ENCODE measurements at regions not wholly inside any gene's neighbourhood (a gene's known extent, or its start where the extent isn't known, plus 50 kb on each side); places are given as distances from the start of the nearest gene placed in this dataset.
"Not testable (repeated sequence)": the region's sequence is repeated elsewhere in the genome, so short reads cannot be mapped to it uniquely, and the experiment has no call there.

DNA sequence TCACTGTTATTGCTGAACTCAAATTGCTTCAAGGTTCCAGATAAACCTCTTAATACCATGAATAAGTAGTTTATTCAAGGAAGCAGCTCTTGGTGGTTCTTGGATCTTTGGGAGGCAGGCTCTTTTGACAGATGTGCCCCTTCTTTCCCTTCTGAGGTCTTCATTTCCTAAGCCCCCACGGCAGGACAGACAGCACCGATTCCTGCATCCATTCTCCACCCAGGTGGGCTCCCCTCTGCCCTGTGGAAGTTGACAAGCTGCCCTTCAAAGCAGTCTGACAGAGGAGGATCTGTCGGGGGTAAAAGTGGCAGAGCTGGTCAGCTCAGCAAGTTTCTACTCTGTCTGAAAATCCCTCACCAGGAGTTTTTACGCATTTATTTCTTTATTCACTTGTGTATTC is 605.3 kb upstream of the B3GAT1 start:
- DNase-seq, result no peak
- intact Hi-C loops (cut with DNase I), result no loop called here

DNA sequence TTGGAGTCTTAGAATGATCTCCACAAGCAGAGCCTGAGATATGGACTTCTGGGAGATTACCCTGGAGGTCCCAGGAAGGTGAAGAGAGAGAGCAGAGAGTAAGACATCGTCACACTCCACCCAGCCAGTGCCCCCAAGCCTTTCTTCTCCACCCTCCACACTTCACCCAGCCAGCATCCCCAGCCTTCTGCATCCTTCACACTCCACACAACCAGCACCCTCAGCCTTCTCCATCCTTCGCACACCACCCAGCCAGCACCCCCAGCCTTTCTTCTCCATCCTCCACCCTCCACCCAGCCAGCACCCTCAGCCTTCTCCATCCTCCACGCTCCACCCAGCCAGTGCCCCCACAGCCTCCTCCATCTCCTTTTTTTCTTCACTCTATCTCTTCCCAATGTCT is 603.9 kb upstream of the B3GAT1 start:
- intact Hi-C loops (cut with DNase I), result no loop called here
- no peak for DNase-seq

GRCh38 chr11:135011313-135011712 is 599.3 kb upstream of the B3GAT1 start:
- intact Hi-C loops (cut with DNase I), result not testable (repeated sequence)

GRCh38 chr11:135009125-135009524 is 597.1 kb upstream of the B3GAT1 start:
- no peak for DNase-seq
- intact Hi-C loops (cut with DNase I), result no loop called here

More at GRCh38 chr11:135011313-135011712, 599.3 kb upstream of the B3GAT1 start:
- DNase-seq, result not testable (repeated sequence)

DNA sequence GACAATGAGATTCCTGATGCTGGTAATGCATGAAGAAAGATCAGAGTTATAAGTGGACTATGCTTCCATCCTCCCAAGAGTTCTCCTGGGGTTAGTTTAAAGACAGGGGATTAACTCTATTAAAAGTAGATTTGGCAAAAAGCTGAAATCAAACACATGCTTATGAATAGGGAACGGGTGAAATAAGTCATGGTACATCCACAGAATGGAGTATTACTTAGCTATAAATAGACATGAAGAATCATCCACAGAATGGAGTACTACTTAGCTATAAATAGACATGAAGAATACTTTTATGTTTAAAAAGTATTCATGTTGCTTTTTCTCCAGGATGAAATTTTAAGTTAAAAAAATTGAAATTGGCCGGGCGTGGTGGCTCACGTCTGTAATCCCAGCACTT is 596.4 kb upstream of the B3GAT1 start:
- no peak for DNase-seq
- intact Hi-C loops (cut with DNase I), result no loop called here

GRCh38 chr11:135008001-135008405 is 596.0 kb upstream of the B3GAT1 start:
- intact Hi-C loops (cut with DNase I), result no loop called here
- no peak for DNase-seq

GRCh38 chr11:135006800-135007199 is 594.8 kb upstream of the B3GAT1 start:
- intact Hi-C loops (cut with DNase I), result no loop called here
- peak in 6 of 10 donors; percentile 35 to 89 (median 44) for DNase-seq

- intact Hi-C loops (cut with DNase I), result no loop called here
- DNase-seq, result peak in 1 of 10 donors; percentile 63
Observed at GRCh38 chr11:135004495-135004894, 592.5 kb upstream of the B3GAT1 start.

GRCh38 chr11:135002236-135002635 is 590.2 kb upstream of the B3GAT1 start:
- no peak for DNase-seq
- intact Hi-C loops (cut with DNase I), result no loop called here

DNA sequence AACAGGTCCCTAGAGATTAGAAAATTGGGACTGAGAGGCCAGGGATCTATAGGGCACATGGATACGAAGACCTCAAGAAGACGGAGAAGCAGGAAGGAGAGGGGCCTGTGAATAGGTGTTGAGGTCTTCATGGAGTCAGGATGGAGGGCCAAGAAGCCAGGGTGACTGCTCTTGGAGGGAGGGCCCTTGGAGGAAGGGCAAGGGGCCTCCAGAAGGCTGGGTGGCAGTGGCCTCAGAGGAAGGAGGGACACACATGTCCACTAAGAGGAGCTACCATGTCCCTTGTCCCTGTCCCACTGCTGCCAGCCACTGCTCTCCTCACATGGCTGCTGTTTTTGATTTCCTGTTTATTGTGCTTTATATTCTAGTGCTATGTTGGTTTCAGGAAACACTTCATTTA is 589.5 kb upstream of the B3GAT1 start:
- intact Hi-C loops (cut with DNase I), result no loop called here
- no peak for DNase-seq

DNA sequence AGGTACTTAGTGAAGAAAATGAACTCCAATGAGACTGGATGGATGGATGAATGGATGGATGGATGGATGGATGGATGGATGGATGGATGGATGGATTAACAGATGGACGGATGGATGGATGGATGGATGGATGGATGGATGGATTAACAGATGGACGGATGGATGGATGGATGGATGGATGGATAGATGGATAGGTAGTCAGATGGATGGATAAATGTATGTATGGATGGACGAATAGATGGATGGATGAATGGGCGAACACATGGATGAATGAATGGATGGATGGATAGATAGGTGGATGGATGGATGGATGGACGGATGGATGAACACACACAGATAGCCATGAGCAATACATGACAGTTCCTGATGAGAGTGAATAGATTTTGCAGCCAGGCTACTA is 589.0 kb upstream of the B3GAT1 start:
- DNase-seq; intact Hi-C loops (cut with DNase I): not testable (repeated sequence)

- intact Hi-C loops (cut with DNase I), result no loop called here
- no peak for DNase-seq
Observed at GRCh38 chr11:134999590-134999989, 587.5 kb upstream of the B3GAT1 start.

DNA sequence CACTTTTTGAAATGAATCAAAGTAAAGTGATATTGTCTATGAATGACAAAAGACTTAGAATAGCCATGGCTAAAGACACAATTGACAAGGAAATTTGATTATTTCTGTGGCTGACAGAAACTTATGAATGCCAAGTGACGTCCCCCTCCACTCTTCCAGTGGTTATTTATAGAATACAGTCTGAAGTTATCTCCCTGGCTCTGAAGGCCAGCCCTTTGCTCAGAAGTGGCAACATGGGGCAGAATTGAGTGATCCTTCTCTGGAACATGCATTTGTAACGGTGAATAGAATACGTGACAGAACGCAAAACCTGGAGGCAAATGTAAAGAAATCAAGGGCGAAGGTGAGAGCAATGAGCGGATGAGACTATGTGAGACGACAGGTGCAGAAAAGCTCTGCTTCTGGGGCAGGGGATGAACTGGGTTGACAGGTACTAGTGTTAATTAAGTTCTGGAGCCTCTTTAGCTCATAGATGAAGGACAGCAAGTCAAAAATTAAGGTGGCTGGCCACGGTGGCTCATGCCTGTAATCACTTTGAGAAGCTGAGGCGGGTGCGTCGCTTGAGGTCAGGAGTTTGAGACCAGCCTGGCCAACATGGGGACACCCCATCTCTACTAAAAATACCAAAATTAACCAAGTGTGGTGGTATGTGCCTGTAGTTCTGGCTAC is 585.7 kb upstream of the B3GAT1 start:
- no peak for DNase-seq
- intact Hi-C loops (cut with DNase I), result no loop called here

DNA sequence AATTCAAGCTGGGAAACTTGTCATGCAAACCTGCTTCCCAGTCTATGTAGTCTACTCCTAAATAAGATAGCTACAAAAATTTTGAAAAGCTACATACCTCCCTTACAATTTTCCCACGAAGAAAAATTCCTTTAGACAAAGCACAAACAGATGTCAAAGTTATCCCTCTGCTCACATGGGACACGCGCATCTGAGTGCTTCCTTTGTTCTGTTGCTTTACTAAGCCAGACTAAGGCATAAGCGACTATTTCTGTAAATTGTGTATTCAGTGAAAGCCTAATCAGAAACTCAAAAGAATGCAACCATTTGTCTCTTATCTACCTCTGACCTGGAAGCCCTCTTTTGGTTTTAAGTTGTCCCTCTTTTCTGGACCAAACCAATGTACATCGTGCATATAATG is 583.7 kb upstream of the B3GAT1 start:
- no peak for DNase-seq
- intact Hi-C loops (cut with DNase I), result no loop called here

DNA sequence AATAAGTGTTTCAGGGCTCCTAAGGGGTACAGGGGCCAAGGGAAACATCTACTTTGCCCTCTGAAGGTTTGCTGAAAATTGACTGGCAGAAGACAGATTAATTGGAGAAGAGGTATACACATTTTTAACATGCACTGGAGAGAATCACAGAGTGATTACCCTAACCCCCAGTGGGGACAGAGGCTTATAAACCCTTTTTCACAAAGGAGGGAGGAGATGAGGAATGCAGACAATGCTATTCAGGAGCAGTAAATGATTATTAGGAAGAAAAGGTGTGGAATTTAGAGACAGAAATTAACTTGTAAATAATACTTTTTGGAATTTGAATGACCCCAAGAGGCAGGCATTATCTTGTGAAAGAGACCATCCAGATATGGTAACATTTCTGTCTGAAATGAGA is 582.4 kb upstream of the B3GAT1 start:
- no peak for DNase-seq
- intact Hi-C loops (cut with DNase I), result no loop called here

DNA sequence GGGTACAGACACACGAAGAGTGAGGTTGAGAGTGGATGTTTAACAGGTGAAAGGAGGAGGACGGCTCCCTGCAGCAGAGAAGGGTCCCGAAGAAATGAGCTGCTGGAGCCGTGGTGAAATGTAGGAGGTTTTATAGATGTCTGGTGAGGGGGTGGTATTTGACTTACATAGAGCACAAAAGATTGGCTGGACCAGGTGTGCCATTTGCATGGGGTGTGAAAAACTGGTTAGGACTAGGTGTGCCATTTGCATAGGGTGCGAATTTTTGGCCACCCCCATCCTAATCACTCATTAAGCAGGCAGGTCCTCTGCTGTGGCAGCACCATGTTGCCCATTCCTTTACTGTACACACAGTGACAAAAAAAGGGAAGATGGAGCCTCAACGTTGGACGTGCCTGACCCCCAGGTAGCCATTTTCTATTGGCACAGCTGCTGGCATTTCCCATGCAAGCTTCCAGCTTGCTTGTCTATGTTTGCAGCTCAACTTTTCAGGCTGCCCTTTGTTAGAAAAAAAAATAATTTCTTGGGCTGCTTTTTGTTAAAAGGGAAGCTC is 581.7 kb upstream of the B3GAT1 start:
- DNase-seq, result no peak
- intact Hi-C loops (cut with DNase I), result no loop called here

DNA sequence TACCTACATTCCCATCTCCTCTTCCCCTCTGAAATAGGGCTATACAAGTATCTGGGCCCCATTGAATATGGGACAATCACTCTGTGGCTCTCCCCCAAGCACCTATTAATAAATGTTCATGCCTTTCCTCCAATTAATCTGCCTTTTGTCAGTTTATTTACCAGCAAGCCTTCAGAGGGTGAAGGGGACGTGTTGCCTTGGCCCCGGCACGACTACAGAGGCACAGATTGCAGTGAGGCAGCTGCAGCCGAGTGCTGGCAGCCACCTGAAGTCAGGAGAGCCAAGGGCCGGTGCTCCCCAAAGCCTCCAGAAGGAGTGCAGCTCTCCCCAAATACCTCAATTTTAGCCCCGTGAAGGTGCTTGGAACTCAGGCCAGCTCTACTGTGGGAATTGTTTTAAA is 580.9 kb upstream of the B3GAT1 start:
- intact Hi-C loops (cut with DNase I), result no loop called here
- no peak for DNase-seq

DNA sequence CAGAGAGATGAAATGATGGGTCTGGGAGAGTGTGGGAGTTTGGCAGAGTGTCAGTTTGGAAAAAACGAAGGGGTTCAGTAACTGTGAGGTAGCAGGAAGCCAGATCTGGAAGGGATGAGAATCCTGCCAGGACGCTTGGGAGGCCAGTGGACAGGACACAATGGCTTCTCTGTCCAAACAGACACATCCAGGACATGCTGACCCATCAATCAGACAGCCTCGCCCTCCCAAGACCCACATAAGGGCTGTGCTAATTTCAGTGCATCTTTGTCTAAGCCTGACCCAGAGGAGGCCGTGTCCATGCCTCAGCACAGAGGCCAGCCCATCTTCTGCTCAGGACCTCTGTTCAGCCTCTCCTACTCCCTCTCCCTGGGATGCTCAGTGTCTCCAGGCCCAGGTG is 576.5 kb upstream of the B3GAT1 start:
- intact Hi-C loops (cut with DNase I), result no loop called here
- DNase-seq, result peak in 2 of 10 donors; percentile 40 to 45

DNA sequence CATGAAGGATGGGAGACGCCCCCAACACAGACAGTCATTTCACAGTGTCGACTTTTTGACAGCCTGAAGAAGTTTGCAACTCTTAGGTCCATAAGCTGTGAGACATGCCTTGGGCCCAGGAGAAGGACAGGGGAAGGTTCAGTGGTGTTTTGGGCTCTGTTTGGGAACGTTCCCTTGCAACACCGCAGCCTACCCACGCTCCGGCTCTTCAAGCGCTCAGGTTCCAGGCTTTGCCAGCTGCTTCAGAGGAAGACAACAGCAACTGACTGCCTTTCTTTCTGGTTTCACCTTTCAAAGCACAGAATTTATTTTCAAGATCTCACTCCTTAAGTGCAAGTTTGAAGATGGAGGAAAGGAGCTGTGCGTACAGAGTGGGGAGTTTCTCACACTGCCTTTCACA is 575.8 kb upstream of the B3GAT1 start:
- DNase-seq, result peak in 3 of 10 donors; percentile 32 to 80 (median 40)
- intact Hi-C loops (cut with DNase I), result no loop called here

DNA sequence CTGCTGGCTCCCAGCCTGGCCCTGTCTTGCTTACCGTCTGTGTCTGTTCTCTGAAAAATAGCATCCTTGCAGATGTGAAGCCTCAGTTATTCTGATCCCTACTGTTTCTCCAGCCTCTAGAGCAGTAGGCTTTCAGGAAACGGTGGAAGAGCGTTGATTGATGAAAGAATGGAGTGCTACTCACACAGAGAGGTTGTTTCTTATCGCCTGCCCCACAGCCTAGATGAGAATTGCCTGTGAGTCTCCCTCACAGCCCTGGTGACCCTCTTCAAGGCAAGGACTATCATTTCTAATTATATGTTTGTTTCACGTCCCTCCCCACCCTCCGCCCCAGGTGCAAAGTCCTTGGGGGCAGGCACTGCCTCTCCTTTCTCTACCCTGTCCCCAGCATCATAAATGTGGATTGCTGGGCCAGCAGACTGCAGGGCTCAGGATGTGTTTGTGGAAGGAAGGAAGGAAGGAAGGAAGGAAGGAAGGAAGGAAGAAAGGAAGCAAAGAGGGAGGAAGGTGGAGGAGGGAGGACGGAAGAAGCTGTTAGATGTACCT is 575.3 kb upstream of the B3GAT1 start:
- DNase-seq, result no peak
- intact Hi-C loops (cut with DNase I), result no loop called here

- intact Hi-C loops (cut with DNase I), result no loop called here
- DNase-seq, result no peak
Observed at GRCh38 chr11:134984421-134984820, 572.4 kb upstream of the B3GAT1 start.

DNA sequence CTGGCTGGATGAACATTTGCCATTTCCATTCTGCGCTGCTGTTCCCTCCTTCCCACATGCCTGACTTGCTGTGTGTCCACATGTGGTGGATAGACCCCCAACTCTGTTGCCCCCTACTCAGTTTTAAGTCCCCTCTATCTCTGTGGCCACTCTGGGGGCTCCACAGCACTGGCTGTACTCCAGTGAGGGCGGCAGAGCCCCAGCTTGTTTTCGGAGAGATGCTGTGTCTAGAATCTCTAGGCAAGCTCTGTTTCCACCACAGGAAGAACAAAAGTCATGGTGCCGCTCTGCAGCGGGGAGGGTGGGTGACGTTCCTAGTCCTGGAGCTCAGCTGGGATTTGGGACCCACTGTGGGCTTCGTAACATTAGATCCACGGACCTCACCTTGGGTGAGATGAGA is 570.4 kb upstream of the B3GAT1 start:
- intact Hi-C loops (cut with DNase I), result not testable (repeated sequence)

More for the DNA sequence above, 570.4 kb upstream of the B3GAT1 start:
- not testable (repeated sequence) for DNase-seq
